ENCODE measurements at regions not wholly inside any gene's neighbourhood (a gene's known extent, or its start where the extent isn't known, plus 50 kb on each side); places are given as distances from the start of the nearest gene placed in this dataset.

GRCh38 chr12:111194703-111195051 lies 174.2 kb downstream of the PHETA1 start:
- Histone ChIP-seq H3K36me3 (ENCODE audit: control insufficient read depth, insufficient read depth, low read length) (no peaks in the 10 kb centered on the region), H3K9ac (ENCODE audit: low read length) (no peak overlapping the region), H3K27me3 (ENCODE audit: control insufficient read depth, insufficient read depth, low read length) (no peaks in the 10 kb centered on the region), H3K4me3 (ENCODE audit: low read length) (no peak overlapping the region), H3K27ac (ENCODE audit: low read depth, low read length) (no peak overlapping the region), H3K4me1 (ENCODE audit: control insufficient read depth, insufficient read depth, low read length) (no peaks in the 10 kb centered on the region)

- H3K36me3 ChIP-seq (ENCODE audit: control insufficient read depth, insufficient read depth, low read length): no peaks in the 10 kb centered on the region
- H3K9ac ChIP-seq (ENCODE audit: low read length): no peak overlapping the region
- H3K27ac ChIP-seq (ENCODE audit: low read depth, low read length): no peak overlapping the region
- no peaks in the 10 kb centered on the region for H3K27me3 ChIP-seq (ENCODE audit: control insufficient read depth, insufficient read depth, low read length)
- no peak overlapping the region for H3K4me3 ChIP-seq (ENCODE audit: low read length)
- H3K4me1 ChIP-seq (ENCODE audit: control insufficient read depth, insufficient read depth, low read length): no peaks in the 10 kb centered on the region
Measured at GRCh38 chr12:111193977-111194702, 174.8 kb downstream of the PHETA1 start.

- H3K4me3 ChIP-seq (ENCODE audit: low read length): no peak overlapping the region
- H3K27ac ChIP-seq (ENCODE audit: low read depth, low read length): no peak overlapping the region
- no peaks in the 10 kb centered on the region for H3K36me3 ChIP-seq (ENCODE audit: control insufficient read depth, insufficient read depth, low read length)
- H3K9ac ChIP-seq (ENCODE audit: low read length): no peak overlapping the region
- H3K27me3 ChIP-seq (ENCODE audit: control insufficient read depth, insufficient read depth, low read length): no peaks in the 10 kb centered on the region
- no peaks in the 10 kb centered on the region for H3K4me1 ChIP-seq (ENCODE audit: control insufficient read depth, insufficient read depth, low read length)
Measured at GRCh38 chr12:111193496-111193895, 175.4 kb downstream of the PHETA1 start.

GRCh38 chr12:111193067-111193466 lies 175.8 kb downstream of the PHETA1 start:
- H3K9ac ChIP-seq (ENCODE audit: low read length): no peak overlapping the region
- H3K27ac ChIP-seq (ENCODE audit: low read depth, low read length): no peak overlapping the region
- H3K4me3 ChIP-seq (ENCODE audit: low read length): no peak overlapping the region
- H3K27me3 ChIP-seq (ENCODE audit: control insufficient read depth, insufficient read depth, low read length): no peaks in the 10 kb centered on the region
- no peaks in the 10 kb centered on the region for H3K4me1 ChIP-seq (ENCODE audit: control insufficient read depth, insufficient read depth, low read length)
- H3K36me3 ChIP-seq (ENCODE audit: control insufficient read depth, insufficient read depth, low read length): no peaks in the 10 kb centered on the region

- no peak overlapping the region for H3K4me3 ChIP-seq (ENCODE audit: low read length)
- H3K36me3 ChIP-seq (ENCODE audit: control insufficient read depth, insufficient read depth, low read length): no peaks in the 10 kb centered on the region
- H3K4me1 ChIP-seq (ENCODE audit: control insufficient read depth, insufficient read depth, low read length): no peaks in the 10 kb centered on the region
- no peak overlapping the region for H3K9ac ChIP-seq (ENCODE audit: low read length)
- no peak overlapping the region for H3K27ac ChIP-seq (ENCODE audit: low read depth, low read length)
- no peaks in the 10 kb centered on the region for H3K27me3 ChIP-seq (ENCODE audit: control insufficient read depth, insufficient read depth, low read length)
Measured at GRCh38 chr12:111192647-111193046, 176.2 kb downstream of the PHETA1 start.

GRCh38 chr12:111190741-111191526 lies 178.0 kb downstream of the PHETA1 start:
- Histone ChIP-seq H3K27ac (ENCODE audit: low read depth, low read length) (no peak overlapping the region), H3K27me3 (ENCODE audit: control insufficient read depth, insufficient read depth, low read length) (no peaks in the 10 kb centered on the region), H3K4me1 (ENCODE audit: control insufficient read depth, insufficient read depth, low read length) (no peaks in the 10 kb centered on the region), H3K36me3 (ENCODE audit: control insufficient read depth, insufficient read depth, low read length) (no peaks in the 10 kb centered on the region), H3K4me3 (ENCODE audit: low read length) (no peak overlapping the region), H3K9ac (ENCODE audit: low read length) (no peak overlapping the region)

GRCh38 chr12:111189792-111190191 lies 179.1 kb downstream of the PHETA1 start:
- Histone ChIP-seq H3K36me3 (ENCODE audit: control insufficient read depth, insufficient read depth, low read length) (no peaks in the 10 kb centered on the region), H3K4me1 (ENCODE audit: control insufficient read depth, insufficient read depth, low read length) (no peaks in the 10 kb centered on the region), H3K4me3 (ENCODE audit: low read length) (no peak overlapping the region), H3K9ac (ENCODE audit: low read length) (no peak overlapping the region), H3K27ac (ENCODE audit: low read depth, low read length) (no peak overlapping the region), H3K27me3 (ENCODE audit: control insufficient read depth, insufficient read depth, low read length) (no peaks in the 10 kb centered on the region)

- Histone ChIP-seq H3K9ac (ENCODE audit: low read length) (no peak overlapping the region), H3K4me1 (ENCODE audit: control insufficient read depth, insufficient read depth, low read length) (no peaks in the 10 kb centered on the region), H3K27ac (ENCODE audit: low read depth, low read length) (no peak overlapping the region), H3K36me3 (ENCODE audit: control insufficient read depth, insufficient read depth, low read length) (no peaks in the 10 kb centered on the region), H3K27me3 (ENCODE audit: control insufficient read depth, insufficient read depth, low read length) (no peaks in the 10 kb centered on the region), H3K4me3 (ENCODE audit: low read length) (no peak overlapping the region)
Measured at GRCh38 chr12:111188436-111188835, 180.5 kb downstream of the PHETA1 start.

GRCh38 chr12:111186347-111186746 lies 182.5 kb downstream of the PHETA1 start:
- no peaks in the 10 kb centered on the region for H3K36me3 ChIP-seq (ENCODE audit: control insufficient read depth, insufficient read depth, low read length)
- no peak overlapping the region for H3K27ac ChIP-seq (ENCODE audit: low read depth, low read length)
- no peak overlapping the region for H3K4me3 ChIP-seq (ENCODE audit: low read length)
- no peak overlapping the region for H3K9ac ChIP-seq (ENCODE audit: low read length)
- H3K4me1 ChIP-seq (ENCODE audit: control insufficient read depth, insufficient read depth, low read length): no peaks in the 10 kb centered on the region
- no peaks in the 10 kb centered on the region for H3K27me3 ChIP-seq (ENCODE audit: control insufficient read depth, insufficient read depth, low read length)

- Histone ChIP-seq H3K9ac (ENCODE audit: low read length) (no peak overlapping the region), H3K4me1 (ENCODE audit: control insufficient read depth, insufficient read depth, low read length) (no peaks in the 10 kb centered on the region), H3K27ac (ENCODE audit: low read depth, low read length) (no peak overlapping the region), H3K36me3 (ENCODE audit: control insufficient read depth, insufficient read depth, low read length) (no peaks in the 10 kb centered on the region), H3K4me3 (ENCODE audit: low read length) (no peak overlapping the region), H3K27me3 (ENCODE audit: control insufficient read depth, insufficient read depth, low read length) (no peaks in the 10 kb centered on the region)
Measured at GRCh38 chr12:111185889-111186227, 183.0 kb downstream of the PHETA1 start.

- Histone ChIP-seq H3K9ac (ENCODE audit: low read length) (no peak overlapping the region), H3K4me3 (ENCODE audit: low read length) (no peak overlapping the region), H3K4me1 (ENCODE audit: control insufficient read depth, insufficient read depth, low read length) (peaks cover 2% of the 10 kb centered on the region), H3K27ac (ENCODE audit: low read depth, low read length) (no peak overlapping the region), H3K27me3 (ENCODE audit: control insufficient read depth, insufficient read depth, low read length) (no peaks in the 10 kb centered on the region), H3K36me3 (ENCODE audit: control insufficient read depth, insufficient read depth, low read length) (no peaks in the 10 kb centered on the region)
Measured at GRCh38 chr12:111185206-111185888, 183.5 kb downstream of the PHETA1 start.

GRCh38 chr12:111184161-111184560 lies 184.7 kb downstream of the PHETA1 start:
- Histone ChIP-seq H3K9ac (ENCODE audit: low read length) (no peak overlapping the region), H3K27ac (ENCODE audit: low read depth, low read length) (no peak overlapping the region), H3K36me3 (ENCODE audit: control insufficient read depth, insufficient read depth, low read length) (no peaks in the 10 kb centered on the region), H3K4me1 (ENCODE audit: control insufficient read depth, insufficient read depth, low read length) (peaks cover 2% of the 10 kb centered on the region), H3K4me3 (ENCODE audit: low read length) (no peak overlapping the region), H3K27me3 (ENCODE audit: control insufficient read depth, insufficient read depth, low read length) (no peaks in the 10 kb centered on the region)

All from rectal smooth muscle tissue (tissue), 1 donor.